ENCODE measurements at regions not wholly inside any gene's neighbourhood (a gene's known extent, or its start where the extent isn't known, plus 50 kb on each side); places are given as distances from the start of the nearest gene placed in this dataset.

GRCh38 chr7:110573862-110574528 is 516.9 kb upstream of the LRRN3 start:
- no peak for DNase-seq (ENCODE audit: low spot score)

GRCh38 chr7:110587294-110587693 is 503.6 kb upstream of the LRRN3 start:
- DNase-seq (ENCODE audit: low spot score), result no peak

- no peak for DNase-seq (ENCODE audit: low spot score)
Measured at GRCh38 chr7:110590415-110590814, 500.5 kb upstream of the LRRN3 start.

- DNase-seq (ENCODE audit: low spot score), result no peak
Measured at GRCh38 chr7:110591341-110591740, 499.6 kb upstream of the LRRN3 start.

- DNase-seq (ENCODE audit: low spot score), result no peak
Measured at GRCh38 chr7:110592557-110592956, 498.4 kb upstream of the LRRN3 start.

- no peak for DNase-seq (ENCODE audit: low spot score)
Measured at GRCh38 chr7:110593355-110593754, 497.6 kb upstream of the LRRN3 start.

- no peak for DNase-seq (ENCODE audit: low spot score)
Measured at GRCh38 chr7:110595694-110596093, 495.2 kb upstream of the LRRN3 start.

- DNase-seq (ENCODE audit: low spot score), result no peak
Measured at GRCh38 chr7:110600956-110601355, 490.0 kb upstream of the LRRN3 start.

GRCh38 chr7:110601710-110602109 is 489.2 kb upstream of the LRRN3 start:
- DNase-seq (ENCODE audit: low spot score), result no peak

GRCh38 chr7:110604206-110604605 is 486.7 kb upstream of the LRRN3 start:
- no peak for DNase-seq (ENCODE audit: low spot score)

GRCh38 chr7:110604885-110605284 is 486.0 kb upstream of the LRRN3 start:
- no peak for DNase-seq (ENCODE audit: low spot score)

GRCh38 chr7:110607050-110607857 is 483.7 kb upstream of the LRRN3 start:
- DNase-seq (ENCODE audit: low spot score), result no peak

- no peak for DNase-seq (ENCODE audit: low spot score)
Measured at GRCh38 chr7:110609336-110609735, 481.6 kb upstream of the LRRN3 start.

GRCh38 chr7:110612680-110613079 is 478.2 kb upstream of the LRRN3 start:
- no peak for DNase-seq (ENCODE audit: low spot score)

All from AG08395 (cell line).